Upper lobe of left lung (tissue), 4 donors: ENCODE measurements at regions not wholly inside any gene's neighbourhood (a gene's known extent, or its start where the extent isn't known, plus 50 kb on each side); places are given as distances from the start of the nearest gene placed in this dataset.

Source experiments
- CTCF ChIP-seq, 6 experiments: fragments of 450-650 bp in 4 of 6; fragments of 200-600 bp in 2 of 6; sonication (generic) in 2 of 6; IDR thresholded peaks; one replicate each; pipeline ENCODE4 v1.5.1; 2016 to 2019; ENCODE audit warnings: antibody characterized with exemption in 6 of 6
- POLR2A ChIP-seq, 4 donors: fragments of 450-650 bp; IDR thresholded peaks; one replicate each; pipeline ENCODE4 v1.5.1; 2016 to 2017; ENCODE audit warnings: antibody characterized with exemption in 4 of 4, mild to moderate bottlenecking in 2 of 4

- TF ChIP-seq POLR2A (IDR thresholded peaks at IDR 0.05) (no peak), CTCF (IDR thresholded peaks at IDR 0.05) (no peak)
Observed at GRCh38 chr9:120152295-120152694, 427.7 kb downstream of the CDK5RAP2 start.
